Tongue (tissue), 1 donor: ENCODE measurements at regions not wholly inside any gene's neighbourhood (a gene's known extent, or its start where the extent isn't known, plus 50 kb on each side); places are given as distances from the start of the nearest gene placed in this dataset.

Experiments used
- DNase-seq: peaks from one replicate; pipeline ENCODE4 v3.0.0-alpha.2; 2015

GRCh38 chr5:67405101-67405364 lies 208.4 kb upstream of the CD180 start:
- DNase-seq = no peak

- DNase-seq = no peak
Observed at GRCh38 chr5:67404256-67405100, 207.9 kb upstream of the CD180 start.

GRCh38 chr5:67402526-67402925 lies 205.9 kb upstream of the CD180 start:
- no peak for DNase-seq

GRCh38 chr5:67401172-67401571 lies 204.6 kb upstream of the CD180 start:
- no peak for DNase-seq

- DNase-seq = no peak
Observed at GRCh38 chr5:67400752-67401151, 204.2 kb upstream of the CD180 start.

- no peak for DNase-seq
Observed at GRCh38 chr5:67395790-67396418, 199.3 kb upstream of the CD180 start.

GRCh38 chr5:67393211-67393610 lies 196.6 kb upstream of the CD180 start:
- DNase-seq = no peak

GRCh38 chr5:67390935-67391334 lies 194.3 kb upstream of the CD180 start:
- DNase-seq = no peak

GRCh38 chr5:67383451-67383850 lies 186.9 kb upstream of the CD180 start:
- DNase-seq = no peak

GRCh38 chr5:67381236-67381880 lies 184.8 kb upstream of the CD180 start:
- DNase-seq = peak; percentile 80

- no peak for DNase-seq
Observed at GRCh38 chr5:67380431-67380830, 183.8 kb upstream of the CD180 start.

GRCh38 chr5:67379753-67380152 lies 183.2 kb upstream of the CD180 start:
- no peak for DNase-seq

GRCh38 chr5:67378256-67378655 lies 181.7 kb upstream of the CD180 start:
- no peak for DNase-seq

- peak; percentile 56 for DNase-seq
Observed at GRCh38 chr5:67377631-67378030, 181.0 kb upstream of the CD180 start.

- no peak for DNase-seq
Observed at GRCh38 chr5:67375606-67376005, 179.0 kb upstream of the CD180 start.

GRCh38 chr5:67374378-67374777 lies 177.8 kb upstream of the CD180 start:
- DNase-seq = no peak

- DNase-seq = no peak
Observed at GRCh38 chr5:67373518-67373917, 176.9 kb upstream of the CD180 start.

GRCh38 chr5:67372887-67373286 lies 176.3 kb upstream of the CD180 start:
- DNase-seq = no peak

- DNase-seq = no peak
Observed at GRCh38 chr5:67371924-67372323, 175.3 kb upstream of the CD180 start.

- DNase-seq = peak; percentile 56
Observed at GRCh38 chr5:67366691-67367395, 170.2 kb upstream of the CD180 start.

- no peak for DNase-seq
Observed at GRCh38 chr5:67366276-67366675, 169.7 kb upstream of the CD180 start.

GRCh38 chr5:67364381-67364970 lies 167.9 kb upstream of the CD180 start:
- no peak for DNase-seq

GRCh38 chr5:67363963-67364362 lies 167.4 kb upstream of the CD180 start:
- DNase-seq = no peak
